HCT116 (cell line): ENCODE measurements at regions not wholly inside any gene's neighbourhood (a gene's known extent, or its start where the extent isn't known, plus 50 kb on each side); places are given as distances from the start of the nearest gene placed in this dataset.

Experiments used
- ATAC-seq: fragments of 200-7000 bp; cut with Tn5 transposase; 2 replicates; pipeline ENCODE4 v1.9.1; 2020; ENCODE audit warnings: mild to moderate bottlenecking, moderate library complexity
- BruUV-seq: library from RNA; stranded (reverse); fragments of 400-500 nt; replicated peaks from 2 replicates; lab custom pipeline; 2021; lab: Mats Ljungman, UMichigan
- CTCF ChIA-PET: fragments of 300-600 bp; sonication (Branson Sonifier 250); formaldehyde crosslinking; loops from one replicate; lab custom pipeline; 2021; ENCODE audit warnings: antibody characterized with exemption; lab: Charles Lee
- POLR2A ChIA-PET: fragments of 300-600, 350-600 bp; sonication (Branson Sonifier 250); formaldehyde crosslinking; loops from one replicate; lab custom pipeline; 2021; ENCODE audit warnings: antibody characterized with exemption; lab: Charles Lee
- RAD21 ChIA-PET, 2 experiments: fragments of 300-600 bp; sonication (Branson Sonifier 250); formaldehyde crosslinking; loops; one replicate each; lab custom pipeline; 2023; ENCODE audit warnings: low total read pairs in 2 of 2; ENCODE audit not compliant: uncharacterized antibody in 2 of 2, unreplicated experiment in 2 of 2, low non-redundant PET in 1 of 2; lab: Charles Lee
- DNase-seq: peaks from one replicate; pipeline ENCODE4 v3.0.0-alpha.2; 2010; ENCODE audit warnings: low read depth, low spot score
- H2AFZ ChIP-seq: fragments of 200-600 bp; shearing (Covaris generic), sonication (generic); 2 replicates; pipeline ENCODE4 v1.6.1; 2017; ENCODE audit warnings: low read depth, mixed run types, mixed read lengths, antibody characterized with exemption, low read length; ENCODE audit not compliant: poor library complexity, severe bottlenecking
- H3K27ac ChIP-seq: 2 replicates; pipeline ENCODE4 v1.5.1; 2012; ENCODE audit warnings: low read depth, low read length
- H3K27me3 ChIP-seq: fragments of 200-600 bp; sonication (generic); 2 replicates; pipeline ENCODE4 v1.6.1; 2016; ENCODE audit warnings: mixed run types, low read length, mixed read lengths; ENCODE audit not compliant: insufficient read depth
- H3K36me3 ChIP-seq, 2 experiments: fragments of 200-500 bp in 1 of 2; fragments of 200-600 bp in 1 of 2; sonication (Bioruptor generic) in 1 of 2; sonication (generic) in 1 of 2; 2 replicates each; pipeline versions ENCODE4 v1.5.1 to v1.6.1; 2014 to 2016; ENCODE audit warnings: low read length in 2 of 2, inconsistent platforms in 1 of 2, mixed read lengths in 1 of 2, mixed run types in 1 of 2; ENCODE audit not compliant: insufficient read depth in 2 of 2, control insufficient read depth in 1 of 2
- H3K4me1 ChIP-seq, 2 experiments: fragments of 200-600 bp in 1 of 2; sonication (generic) in 1 of 2; 2 replicates each; pipeline versions ENCODE4 v1.5.1 to v1.6.1; 2012 to 2017; ENCODE audit warnings: low read length in 2 of 2, inconsistent platforms in 1 of 2, mild to moderate bottlenecking in 1 of 2, mixed read lengths in 1 of 2, mixed run types in 1 of 2, moderate library complexity in 1 of 2; ENCODE audit not compliant: insufficient read depth in 2 of 2, control insufficient read depth in 1 of 2
- H3K4me2 ChIP-seq: fragments of 200-600 bp; sonication (generic); 2 replicates; pipeline ENCODE4 v1.6.1; 2017; ENCODE audit warnings: mixed run types, low read length, mixed read lengths
- H3K4me3 ChIP-seq, 2 experiments: fragments of 200-600 bp in 1 of 2; sonication (generic) in 1 of 2; replicated peaks in 1 of 2; 2 replicates each; pipeline ENCODE4 v1.5.1; 2011 to 2016; ENCODE audit warnings: low read length in 2 of 2, control low read depth in 1 of 2, low read depth in 1 of 2, mild to moderate bottlenecking in 1 of 2, mixed read lengths in 1 of 2, mixed run types in 1 of 2
- H3K79me2 ChIP-seq: fragments of 200-600 bp; sonication (generic); 2 replicates; pipeline ENCODE4 v1.6.1; 2017; ENCODE audit warnings: mild to moderate bottlenecking, mixed run types, low read length, moderate library complexity, mixed read lengths; ENCODE audit not compliant: insufficient read depth
- H3K9ac ChIP-seq: fragments of 200-600 bp; sonication (generic); 2 replicates; pipeline ENCODE4 v1.6.1; 2016; ENCODE audit warnings: low read length, mixed read lengths
- H3K9me2 ChIP-seq: fragments of 200-600 bp; sonication (generic), shearing (Covaris generic); 2 replicates; pipeline ENCODE4 v1.6.1; 2017; ENCODE audit warnings: mixed run types, mild to moderate bottlenecking, moderate library complexity; ENCODE audit not compliant: insufficient read depth
- H3K9me3 ChIP-seq, 2 experiments: fragments of 200-500 bp in 1 of 2; fragments of 200-600 bp in 1 of 2; sonication (Bioruptor generic) in 1 of 2; sonication (generic) in 1 of 2; 2 replicates each; pipeline ENCODE4 v1.6.1; 2014 to 2017; ENCODE audit warnings: low read length in 2 of 2, mixed read lengths in 2 of 2, inconsistent platforms in 1 of 2, low read depth in 1 of 2, mild to moderate bottlenecking in 1 of 2, mixed run types in 1 of 2, moderate library complexity in 1 of 2; ENCODE audit not compliant: control insufficient read depth in 1 of 2, insufficient read depth in 1 of 2
- H4K20me1 ChIP-seq: fragments of 200-600 bp; sonication (generic), shearing (Covaris generic); 2 replicates; pipeline ENCODE4 v1.6.1; 2017; ENCODE audit warnings: mixed run types, mild to moderate bottlenecking, moderate library complexity; ENCODE audit not compliant: insufficient read depth
- CEBPB ChIP-seq: IDR thresholded peaks from 2 replicates; pipeline ENCODE4 v1.6.1; 2012; ENCODE audit warnings: low read depth
- ELF1 ChIP-seq: IDR thresholded peaks from 2 replicates; pipeline ENCODE4 v1.6.1; 2012; ENCODE audit warnings: low read depth, borderline replicate concordance
- EZH2phosphoT487 ChIP-seq: fragments of 200-600 bp; IDR thresholded peaks from 2 replicates; pipeline ENCODE4 v1.6.1; 2018; ENCODE audit warnings: antibody characterized with exemption, borderline replicate concordance
- FOSL1 ChIP-seq: IDR thresholded peaks from 2 replicates; pipeline ENCODE4 v1.6.1; 2012; ENCODE audit warnings: low read depth
- POLR2A ChIP-seq: IDR thresholded peaks from 2 replicates; pipeline ENCODE4 v1.7.0; 2011; ENCODE audit warnings: borderline replicate concordance; ENCODE audit not compliant: insufficient read depth, insufficient read length; ENCODE audit errors: extremely low read depth
- POLR2AphosphoS5 ChIP-seq: IDR thresholded peaks from 2 replicates; pipeline ENCODE4 v1.6.1; 2011; ENCODE audit warnings: mild to moderate bottlenecking, low read depth, low read length, moderate library complexity
- RAD21 ChIP-seq: IDR thresholded peaks from 2 replicates; pipeline ENCODE4 v1.6.1; 2012; ENCODE audit warnings: low read depth, mild to moderate bottlenecking
- SIN3A ChIP-seq: IDR thresholded peaks from 2 replicates; pipeline ENCODE4 v1.6.1; 2012; ENCODE audit warnings: low read depth
- SP1 ChIP-seq: IDR thresholded peaks from 2 replicates; pipeline ENCODE4 v1.6.1; 2012; ENCODE audit warnings: low read depth
- TCF7L2 ChIP-seq: IDR thresholded peaks from 2 replicates; pipeline ENCODE4 v1.7.0; 2011; ENCODE audit warnings: borderline replicate concordance, inconsistent platforms; ENCODE audit not compliant: insufficient read depth, insufficient read length; ENCODE audit errors: extremely low read depth
- ZFX ChIP-seq: fragments of 450-650 bp; IDR thresholded peaks from 2 replicates; pipeline ENCODE4 v1.6.1; 2017
- intact Hi-C: fragments of 100-400 bp; cut with micrococcal nuclease; formaldehyde crosslinking; loops from 2 replicates; pipeline ENCODE4 v1.10.0; 2022
- TF ChIP-seq, protein P1 (sequence below): IDR thresholded peaks from 2 replicates; pipeline ENCODE4 v1.6.1; 2012
- TF ChIP-seq, protein P2 (sequence below): IDR thresholded peaks from 2 replicates; pipeline ENCODE4 v1.6.1; 2012
- TF ChIP-seq, protein P3 (sequence below), 3 experiments: fragments of 200-600 bp in 1 of 3; sonication (generic) in 1 of 3; IDR thresholded peaks in 2 of 3; conservative IDR thresholded peaks in 1 of 3; 2 replicates each; pipeline ENCODE4 v1.5.1; 2012 to 2017; ENCODE audit warnings: low read depth in 2 of 3, low read length in 2 of 3, antibody characterized with exemption in 1 of 3, borderline replicate concordance in 1 of 3, control low read depth in 1 of 3, mild to moderate bottlenecking in 1 of 3, mixed read lengths in 1 of 3, mixed run types in 1 of 3, moderate library complexity in 1 of 3; ENCODE audit not compliant: insufficient read depth in 1 of 3

DNA sequence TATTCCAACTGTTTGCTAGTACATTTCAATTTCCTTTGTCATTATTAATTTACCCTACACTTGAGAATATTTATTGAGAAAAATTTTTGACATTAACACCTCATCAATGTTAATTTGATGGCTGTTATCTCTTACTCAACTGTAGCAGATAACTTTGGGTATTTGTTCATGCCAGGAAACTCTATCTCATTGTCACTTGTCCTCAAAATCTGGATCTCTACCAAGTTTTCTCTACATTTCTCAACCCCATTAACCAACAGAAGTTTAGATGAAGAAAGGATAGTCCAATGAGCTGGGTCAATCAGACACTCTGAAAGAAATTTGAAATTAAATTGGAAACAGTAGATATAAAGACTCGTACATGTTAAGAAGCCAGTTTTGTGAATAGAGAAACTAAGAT, 395.3 kb downstream of the TUSC1 start (continued):
- TF ChIP-seq, protein P1, sequence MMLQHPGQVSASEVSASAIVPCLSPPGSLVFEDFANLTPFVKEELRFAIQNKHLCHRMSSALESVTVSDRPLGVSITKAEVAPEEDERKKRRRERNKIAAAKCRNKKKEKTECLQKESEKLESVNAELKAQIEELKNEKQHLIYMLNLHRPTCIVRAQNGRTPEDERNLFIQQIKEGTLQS = no peak
- no peak for TF ChIP-seq ELF1
- TF ChIP-seq, protein P2, sequence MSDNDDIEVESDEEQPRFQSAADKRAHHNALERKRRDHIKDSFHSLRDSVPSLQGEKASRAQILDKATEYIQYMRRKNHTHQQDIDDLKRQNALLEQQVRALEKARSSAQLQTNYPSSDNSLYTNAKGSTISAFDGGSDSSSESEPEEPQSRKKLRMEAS = no peak
- no peak for TF ChIP-seq SP1
- no peak for TF ChIP-seq SIN3A
- TF ChIP-seq, all 23 proteins: peak for 0

DNA sequence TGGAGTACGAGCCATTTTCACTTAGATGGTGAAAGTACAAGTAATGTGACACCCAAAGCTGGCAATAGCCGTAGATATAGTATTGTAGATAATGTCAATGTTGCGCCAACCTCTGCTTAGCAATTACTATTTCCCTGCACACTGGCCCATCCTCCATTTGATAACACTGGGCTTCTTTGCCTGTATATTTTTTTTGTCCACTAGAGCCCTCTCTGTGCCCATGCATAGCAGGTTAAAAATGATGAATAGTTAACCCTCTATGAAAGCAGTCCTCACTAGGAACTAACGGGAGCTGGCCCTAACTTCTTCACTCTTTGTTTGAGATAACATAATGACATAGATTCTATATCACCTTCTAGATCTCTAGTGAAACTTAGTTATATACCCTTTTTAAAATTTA, 416.8 kb downstream of the TUSC1 start:
- Histone ChIP-seq H3K9ac (no peak overlapping the region), H4K20me1 (no peaks in the 10 kb centered on the region), H3K36me3 (no peaks in the 10 kb centered on the region), H3K4me1 (no peaks in the 10 kb centered on the region), H2AFZ (no peak overlapping the region), H3K4me3 (no peak overlapping the region), H3K27me3 (no peaks in the 10 kb centered on the region), H3K9me2 (no peaks in the 10 kb centered on the region), H3K9me3 (peaks cover 4 to 21% of the 10 kb centered on the region in 2 experiments; a peak in 2 of 4 replicates), H3K27ac (no peak overlapping the region), H3K79me2 (no peaks in the 10 kb centered on the region), H3K4me2 (no peak overlapping the region)
- ChIA-PET RAD21 (no interaction called here), CTCF (no interaction called here), POLR2A (no interaction called here)
- intact Hi-C loops = no loop called here
- DNase-seq = no peak
- no TSS peak for BruUV-seq
- no peak for ATAC-seq
- TF ChIP-seq POLR2A (no peak), TCF7L2 (no peak), RAD21 (no peak), CEBPB (no peak), FOSL1 (no peak), ZFX (no peak), EZH2phosphoT487 (no peak), POLR2AphosphoS5 (no peak)
- TF ChIP-seq, protein P3, sequence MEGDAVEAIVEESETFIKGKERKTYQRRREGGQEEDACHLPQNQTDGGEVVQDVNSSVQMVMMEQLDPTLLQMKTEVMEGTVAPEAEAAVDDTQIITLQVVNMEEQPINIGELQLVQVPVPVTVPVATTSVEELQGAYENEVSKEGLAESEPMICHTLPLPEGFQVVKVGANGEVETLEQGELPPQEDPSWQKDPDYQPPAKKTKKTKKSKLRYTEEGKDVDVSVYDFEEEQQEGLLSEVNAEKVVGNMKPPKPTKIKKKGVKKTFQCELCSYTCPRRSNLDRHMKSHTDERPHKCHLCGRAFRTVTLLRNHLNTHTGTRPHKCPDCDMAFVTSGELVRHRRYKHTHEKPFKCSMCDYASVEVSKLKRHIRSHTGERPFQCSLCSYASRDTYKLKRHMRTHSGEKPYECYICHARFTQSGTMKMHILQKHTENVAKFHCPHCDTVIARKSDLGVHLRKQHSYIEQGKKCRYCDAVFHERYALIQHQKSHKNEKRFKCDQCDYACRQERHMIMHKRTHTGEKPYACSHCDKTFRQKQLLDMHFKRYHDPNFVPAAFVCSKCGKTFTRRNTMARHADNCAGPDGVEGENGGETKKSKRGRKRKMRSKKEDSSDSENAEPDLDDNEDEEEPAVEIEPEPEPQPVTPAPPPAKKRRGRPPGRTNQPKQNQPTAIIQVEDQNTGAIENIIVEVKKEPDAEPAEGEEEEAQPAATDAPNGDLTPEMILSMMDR (IDR thresholded peaks at IDR 0.05 in 2 of 3, conservative IDR thresholded peaks at IDR 0.05 in 1 of 3; ENCODE audit: borderline replicate concordance in 1 of 3, insufficient read depth in 1 of 3, low read depth in 2 of 3, low read length in 2 of 3) = no peak
